Subcutaneous abdominal adipose tissue (tissue), 5 donors: ENCODE measurements at regions not wholly inside any gene's neighbourhood (a gene's known extent, or its start where the extent isn't known, plus 50 kb on each side); places are given as distances from the start of the nearest gene placed in this dataset.

Experiments
- H3K27ac ChIP-seq: one replicate; pipeline ENCODE4 v1.7.0; 2013; ENCODE audit warnings: low read depth, mild to moderate bottlenecking, inconsistent platforms, low read length, moderate library complexity
- H3K27me3 ChIP-seq, 5 donors: one replicate each; pipeline ENCODE4 v1.7.0; 2013; ENCODE audit warnings: low read length in 5 of 5, inconsistent platforms in 1 of 5; ENCODE audit not compliant: control insufficient read depth in 5 of 5, insufficient read depth in 4 of 5
- H3K36me3 ChIP-seq, 5 donors: one replicate each; pipeline ENCODE4 v1.7.0; 2013; ENCODE audit warnings: low read length in 5 of 5; ENCODE audit not compliant: control insufficient read depth in 5 of 5, insufficient read depth in 5 of 5
- H3K4me1 ChIP-seq, 5 donors: one replicate each; pipeline ENCODE4 v1.7.0; 2013; ENCODE audit warnings: low read length in 5 of 5, mild to moderate bottlenecking in 3 of 5, moderate library complexity in 1 of 5; ENCODE audit not compliant: control insufficient read depth in 5 of 5, insufficient read depth in 5 of 5
- H3K4me3 ChIP-seq, 5 donors: one replicate each; pipeline ENCODE4 v1.7.0; 2013; ENCODE audit warnings: low read length in 5 of 5, low read depth in 1 of 5
- H3K9ac ChIP-seq, 5 donors: one replicate each; pipeline ENCODE4 v1.7.0; 2013; ENCODE audit warnings: low read length in 5 of 5, mild to moderate bottlenecking in 4 of 5, moderate library complexity in 3 of 5
- H3K9me3 ChIP-seq, 5 donors: one replicate each; pipeline ENCODE4 v1.7.0; 2013; ENCODE audit warnings: low read length in 5 of 5; ENCODE audit not compliant: control insufficient read depth in 5 of 5
- donor health status: healthy.
- donor health status: healthy.
- donor health status: healthy.
- donor health status: healthy.
- donor health status: healthy.

- no peak overlapping the region for H3K27ac ChIP-seq
- H3K36me3 ChIP-seq: no peaks in the 10 kb centered on the region
- no peak overlapping the region for H3K9ac ChIP-seq
Measured at GRCh38 chr12:23028158-23028802, 403.3 kb downstream of the ETNK1 start.

GRCh38 chr12:23029185-23029584, 404.2 kb downstream of the ETNK1 start:
- H3K36me3 ChIP-seq: no peaks in the 10 kb centered on the region
- no peaks in the 10 kb centered on the region for H3K9me3 ChIP-seq
- no peak overlapping the region for H3K27ac ChIP-seq
- H3K4me3 ChIP-seq: no peak overlapping the region
- H3K27me3 ChIP-seq: peaks cover 0 to 4% (median 2%) of the 10 kb centered on the region in 5 donors
- no peak overlapping the region for H3K9ac ChIP-seq
- H3K4me1 ChIP-seq: no peaks in the 10 kb centered on the region

More at GRCh38 chr12:23028158-23028802, 403.3 kb downstream of the ETNK1 start:
- peaks cover 0 to 4% (median 2%) of the 10 kb centered on the region in 5 donors for H3K27me3 ChIP-seq
- no peaks in the 10 kb centered on the region for H3K9me3 ChIP-seq
- H3K4me3 ChIP-seq: no peak overlapping the region
- H3K4me1 ChIP-seq: no peaks in the 10 kb centered on the region

- H3K4me1 ChIP-seq: no peaks in the 10 kb centered on the region
- no peak overlapping the region for H3K27ac ChIP-seq
- H3K9ac ChIP-seq: no peak overlapping the region
- no peaks in the 10 kb centered on the region for H3K9me3 ChIP-seq
- H3K4me3 ChIP-seq: no peak overlapping the region
- no peaks in the 10 kb centered on the region for H3K27me3 ChIP-seq
- no peaks in the 10 kb centered on the region for H3K36me3 ChIP-seq
Measured at GRCh38 chr12:23039834-23040233, 414.9 kb downstream of the ETNK1 start.

GRCh38 chr12:23041774-23042173, 416.8 kb downstream of the ETNK1 start:
- Histone ChIP-seq H3K27me3 (no peaks in the 10 kb centered on the region), H3K36me3 (no peaks in the 10 kb centered on the region), H3K9ac (no peak overlapping the region), H3K4me3 (no peak overlapping the region), H3K4me1 (no peaks in the 10 kb centered on the region), H3K27ac (no peak overlapping the region), H3K9me3 (no peaks in the 10 kb centered on the region)

GRCh38 chr12:23043646-23044045, 418.7 kb downstream of the ETNK1 start:
- Histone ChIP-seq H3K9me3 (no peaks in the 10 kb centered on the region), H3K36me3 (no peaks in the 10 kb centered on the region), H3K27me3 (no peaks in the 10 kb centered on the region), H3K4me3 (no peak overlapping the region), H3K27ac (no peak overlapping the region), H3K4me1 (no peaks in the 10 kb centered on the region), H3K9ac (no peak overlapping the region)

- Histone ChIP-seq H3K4me3 (no peak overlapping the region), H3K27me3 (no peaks in the 10 kb centered on the region), H3K36me3 (no peaks in the 10 kb centered on the region), H3K9me3 (peaks cover 0 to 4% (median 0%) of the 10 kb centered on the region in 5 donors), H3K9ac (no peak overlapping the region), H3K4me1 (no peaks in the 10 kb centered on the region), H3K27ac (no peak overlapping the region)
Measured at GRCh38 chr12:23049180-23049579, 424.2 kb downstream of the ETNK1 start.

GRCh38 chr12:23055004-23055403, 430.0 kb downstream of the ETNK1 start:
- Histone ChIP-seq H3K9me3 (no peaks in the 10 kb centered on the region), H3K27me3 (no peaks in the 10 kb centered on the region), H3K27ac (no peak overlapping the region)

GRCh38 chr12:23057571-23057970, 432.6 kb downstream of the ETNK1 start:
- Histone ChIP-seq H3K27me3 (no peaks in the 10 kb centered on the region), H3K9ac (no peak overlapping the region), H3K36me3 (no peaks in the 10 kb centered on the region), H3K4me3 (no peak overlapping the region), H3K4me1 (no peaks in the 10 kb centered on the region), H3K27ac (no peak overlapping the region), H3K9me3 (no peaks in the 10 kb centered on the region)

More at GRCh38 chr12:23055004-23055403, 430.0 kb downstream of the ETNK1 start:
- no peak overlapping the region for H3K9ac ChIP-seq
- no peaks in the 10 kb centered on the region for H3K4me1 ChIP-seq
- no peak overlapping the region for H3K4me3 ChIP-seq
- H3K36me3 ChIP-seq: no peaks in the 10 kb centered on the region

GRCh38 chr12:23060161-23060560, 435.2 kb downstream of the ETNK1 start:
- Histone ChIP-seq H3K27ac (no peak overlapping the region), H3K27me3 (no peaks in the 10 kb centered on the region), H3K9me3 (no peaks in the 10 kb centered on the region), H3K36me3 (no peaks in the 10 kb centered on the region), H3K4me3 (no peak overlapping the region), H3K4me1 (no peaks in the 10 kb centered on the region), H3K9ac (no peak overlapping the region)

- H3K4me3 ChIP-seq: no peak overlapping the region
- no peaks in the 10 kb centered on the region for H3K4me1 ChIP-seq
- H3K36me3 ChIP-seq: no peaks in the 10 kb centered on the region
- no peaks in the 10 kb centered on the region for H3K9me3 ChIP-seq
- H3K27me3 ChIP-seq: no peaks in the 10 kb centered on the region
- H3K27ac ChIP-seq: no peak overlapping the region
- no peak overlapping the region for H3K9ac ChIP-seq
Measured at GRCh38 chr12:23063206-23063605, 438.2 kb downstream of the ETNK1 start.
